WI38 (cell line): ENCODE measurements at regions not wholly inside any gene's neighbourhood (a gene's known extent, or its start where the extent isn't known, plus 50 kb on each side); places are given as distances from the start of the nearest gene placed in this dataset.

Experiments
- H3K4me3 ChIP-seq: 2 replicates; pipeline ENCODE4 v1.5.1; 2011; ENCODE audit warnings: low read depth, mild to moderate bottlenecking, control low read depth, low read length
- TF ChIP-seq, protein P1 (sequence below): IDR thresholded peaks from 2 replicates; pipeline ENCODE4 v1.5.1; 2012; ENCODE audit warnings: low read depth, mild to moderate bottlenecking, control low read depth, low read length

DNA sequence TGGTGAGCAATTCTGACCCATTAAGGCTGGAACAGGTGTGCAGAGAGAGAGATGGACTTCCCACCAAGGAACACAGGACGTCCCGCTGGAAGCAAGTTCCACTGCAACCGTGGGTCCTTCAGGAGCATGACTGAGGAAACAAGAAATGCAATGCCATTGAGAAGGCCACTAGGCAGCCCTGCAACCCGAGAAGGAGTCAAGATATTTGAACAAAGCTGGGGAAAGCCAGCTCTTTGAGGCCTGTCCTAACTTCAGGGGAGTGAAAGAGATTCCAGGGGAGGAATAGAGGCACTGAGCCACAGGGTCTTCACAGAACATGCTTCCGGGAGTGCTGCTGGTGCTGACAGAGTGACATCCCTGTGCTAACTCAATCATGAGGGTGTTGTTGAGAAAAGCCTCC is 153.8 kb upstream of the ZNF236 start:
- TF ChIP-seq, protein P1, sequence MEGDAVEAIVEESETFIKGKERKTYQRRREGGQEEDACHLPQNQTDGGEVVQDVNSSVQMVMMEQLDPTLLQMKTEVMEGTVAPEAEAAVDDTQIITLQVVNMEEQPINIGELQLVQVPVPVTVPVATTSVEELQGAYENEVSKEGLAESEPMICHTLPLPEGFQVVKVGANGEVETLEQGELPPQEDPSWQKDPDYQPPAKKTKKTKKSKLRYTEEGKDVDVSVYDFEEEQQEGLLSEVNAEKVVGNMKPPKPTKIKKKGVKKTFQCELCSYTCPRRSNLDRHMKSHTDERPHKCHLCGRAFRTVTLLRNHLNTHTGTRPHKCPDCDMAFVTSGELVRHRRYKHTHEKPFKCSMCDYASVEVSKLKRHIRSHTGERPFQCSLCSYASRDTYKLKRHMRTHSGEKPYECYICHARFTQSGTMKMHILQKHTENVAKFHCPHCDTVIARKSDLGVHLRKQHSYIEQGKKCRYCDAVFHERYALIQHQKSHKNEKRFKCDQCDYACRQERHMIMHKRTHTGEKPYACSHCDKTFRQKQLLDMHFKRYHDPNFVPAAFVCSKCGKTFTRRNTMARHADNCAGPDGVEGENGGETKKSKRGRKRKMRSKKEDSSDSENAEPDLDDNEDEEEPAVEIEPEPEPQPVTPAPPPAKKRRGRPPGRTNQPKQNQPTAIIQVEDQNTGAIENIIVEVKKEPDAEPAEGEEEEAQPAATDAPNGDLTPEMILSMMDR = no peak

GRCh38 chr18:76668119-76668518 is 154.2 kb upstream of the ZNF236 start:
- TF ChIP-seq, protein P1 = no peak

More for the DNA sequence above, 153.8 kb upstream of the ZNF236 start:
- no peak overlapping the region for H3K4me3 ChIP-seq

GRCh38 chr18:76667603-76668002 is 154.8 kb upstream of the ZNF236 start:
- TF ChIP-seq, protein P1 = no peak
- H3K4me3 ChIP-seq = no peak overlapping the region

More at GRCh38 chr18:76668119-76668518, 154.2 kb upstream of the ZNF236 start:
- H3K4me3 ChIP-seq = no peak overlapping the region

GRCh38 chr18:76662626-76663025 is 159.7 kb upstream of the ZNF236 start:
- TF ChIP-seq, protein P1 = no peak

DNA sequence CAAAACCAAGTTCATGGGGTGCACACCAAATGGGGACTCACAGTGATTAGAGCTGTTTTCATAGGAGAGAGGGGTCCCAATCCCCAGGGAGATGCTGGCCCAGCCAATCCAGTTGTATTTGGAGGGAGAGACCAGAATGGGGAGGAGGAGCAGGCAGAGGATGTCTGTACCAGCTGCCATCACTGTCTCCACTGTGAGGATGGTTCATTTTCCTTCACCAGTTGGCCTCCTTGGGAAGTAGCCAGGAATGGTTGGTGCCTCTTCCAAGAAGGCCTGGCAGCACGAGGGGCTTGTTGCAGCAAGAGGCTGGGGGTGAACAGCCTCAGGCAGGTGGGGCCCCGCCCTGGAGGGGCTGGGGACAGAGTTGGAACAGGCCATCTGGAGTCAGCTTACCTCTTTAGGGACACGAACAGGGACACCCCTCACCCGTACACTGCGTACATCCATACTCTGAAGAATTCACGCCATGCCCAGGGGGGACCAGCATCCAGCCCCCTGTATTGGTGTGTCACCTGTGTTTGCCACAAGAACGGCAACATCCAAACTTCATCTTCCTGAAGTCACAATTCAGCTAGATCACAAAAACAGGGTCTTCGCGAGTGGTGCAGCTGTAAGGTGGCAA is 161.7 kb upstream of the ZNF236 start:
- H3K4me3 ChIP-seq = no peak overlapping the region
- TF ChIP-seq, protein P1 = no peak

More at GRCh38 chr18:76662626-76663025, 159.7 kb upstream of the ZNF236 start:
- H3K4me3 ChIP-seq = no peak overlapping the region

DNA sequence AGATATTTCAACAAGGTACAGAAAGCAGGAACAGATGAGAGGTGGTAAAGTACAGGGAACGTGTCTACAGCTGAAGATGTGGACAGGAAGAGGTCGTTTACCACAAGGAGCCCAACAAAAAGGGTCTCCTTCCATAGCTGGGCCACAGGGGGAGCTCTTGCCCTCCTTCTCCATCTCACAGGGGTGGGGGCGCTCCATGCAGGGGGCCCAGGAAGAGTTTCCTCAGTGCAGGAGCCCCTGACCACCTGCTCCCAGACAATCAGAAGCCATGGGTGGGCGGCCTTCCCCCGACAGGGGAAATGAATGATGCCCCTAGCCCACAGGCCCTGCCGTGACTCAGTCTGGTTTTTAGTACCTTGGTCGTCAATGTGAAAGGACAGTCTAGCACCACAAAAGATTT is 163.6 kb upstream of the ZNF516 start:
- no peak overlapping the region for H3K4me3 ChIP-seq
- TF ChIP-seq, protein P1 = peak; percentile 37; the same call in 1 of the 2 replicates

DNA sequence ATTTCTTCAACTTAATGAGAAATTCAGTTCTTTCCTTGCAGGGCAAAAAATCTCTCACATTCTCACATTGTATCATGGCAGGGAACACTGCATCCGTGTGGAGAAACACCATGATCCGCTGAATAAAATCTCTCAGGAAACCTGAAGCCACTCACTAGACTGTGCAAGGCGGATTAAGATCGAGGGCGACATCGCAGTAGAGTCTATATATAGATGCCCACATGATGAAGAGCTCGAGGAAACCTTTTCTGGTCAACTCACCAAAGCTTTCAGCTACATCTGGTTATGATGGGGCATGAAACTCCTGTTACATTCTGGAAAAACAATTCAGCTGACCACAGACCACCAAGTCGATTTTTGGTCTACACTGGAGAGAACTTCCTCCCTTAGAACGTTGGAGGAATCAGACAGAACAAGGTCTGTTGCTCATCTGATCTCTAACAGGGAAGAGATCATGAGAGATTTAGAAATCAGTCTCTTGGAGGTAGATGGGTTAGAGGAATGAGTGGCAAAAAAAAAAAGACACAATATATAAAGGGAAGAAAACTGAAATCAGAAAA is 162.9 kb upstream of the ZNF516 start:
- no peak overlapping the region for H3K4me3 ChIP-seq
- TF ChIP-seq, protein P1 = no peak
